DMS53 treated with DMSO at 0.1 percent for 48 hours (cell line): ENCODE measurements at regions not wholly inside any gene's neighbourhood (a gene's known extent, or its start where the extent isn't known, plus 50 kb on each side); places are given as distances from the start of the nearest gene placed in this dataset.
"Not testable (repeated sequence)": the region's sequence is repeated elsewhere in the genome, so short reads cannot be mapped to it uniquely, and the experiment has no call there.

Source experiments
- DNase-seq: peaks from one replicate; lab custom pipeline; 2025; ENCODE audit not compliant: unreplicated experiment; lab: John Stamatoyannopoulos, UW

DNA sequence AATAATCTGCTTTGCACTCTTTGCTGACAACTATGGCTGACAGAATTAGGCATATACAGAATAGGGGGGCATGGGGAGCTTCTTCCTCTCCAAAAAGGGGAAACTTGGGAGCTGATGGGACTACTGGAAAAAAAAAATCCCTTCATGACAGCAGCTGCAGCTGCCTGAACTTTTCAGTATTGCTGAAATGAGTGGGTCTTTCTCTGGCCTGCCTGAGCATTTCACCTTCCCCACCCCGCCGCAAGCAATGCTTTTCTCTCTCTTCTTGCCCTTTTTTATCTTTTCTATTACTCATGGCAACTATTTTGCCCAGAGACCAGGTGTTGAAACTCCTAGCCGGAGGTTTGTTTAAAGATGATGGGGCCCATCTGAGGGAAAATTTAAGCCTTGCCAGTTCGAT lies 244.9 kb downstream of the SEMA3D start:
- no peak for DNase-seq

GRCh38 chr7:84941291-84941690 lies 245.6 kb downstream of the SEMA3D start:
- no peak for DNase-seq

GRCh38 chr7:84939888-84940287 lies 247.0 kb downstream of the SEMA3D start:
- no peak for DNase-seq

- no peak for DNase-seq
These were observed 247.4 kb downstream of the SEMA3D start for GRCh38 chr7:84939442-84939841.

- DNase-seq, result no peak
These were observed 262.5 kb downstream of the SEMA3D start for GRCh38 chr7:84924353-84924752.

DNA sequence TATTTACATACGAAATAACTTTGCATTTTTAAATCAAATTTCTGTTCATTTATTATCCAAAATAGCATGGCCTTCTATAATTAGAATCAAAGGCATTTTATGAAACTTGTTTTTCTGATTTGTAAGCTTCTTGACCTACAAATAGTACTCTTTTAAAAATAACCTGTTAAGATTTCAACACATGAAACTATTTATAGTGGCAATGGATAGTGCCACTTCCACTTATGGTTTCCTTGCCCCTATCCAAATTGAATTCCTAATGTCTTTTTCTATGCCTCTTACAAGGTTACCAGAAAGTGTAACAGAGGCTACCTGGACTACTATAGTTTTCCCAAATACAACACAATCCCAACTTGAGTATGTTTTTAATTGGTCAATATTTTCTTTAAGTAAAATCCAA lies 263.5 kb downstream of the SEMA3D start:
- DNase-seq, result no peak

GRCh38 chr7:84921154-84921553 lies 265.7 kb downstream of the SEMA3D start:
- no peak for DNase-seq

GRCh38 chr7:84916973-84917372 lies 269.9 kb downstream of the SEMA3D start:
- DNase-seq, result not testable (repeated sequence)

GRCh38 chr7:84916161-84916560 lies 270.7 kb downstream of the SEMA3D start:
- DNase-seq, result peak; percentile 16

- DNase-seq, result peak; percentile 14
These were observed 272.3 kb downstream of the SEMA3D start for GRCh38 chr7:84914598-84914997.

DNA sequence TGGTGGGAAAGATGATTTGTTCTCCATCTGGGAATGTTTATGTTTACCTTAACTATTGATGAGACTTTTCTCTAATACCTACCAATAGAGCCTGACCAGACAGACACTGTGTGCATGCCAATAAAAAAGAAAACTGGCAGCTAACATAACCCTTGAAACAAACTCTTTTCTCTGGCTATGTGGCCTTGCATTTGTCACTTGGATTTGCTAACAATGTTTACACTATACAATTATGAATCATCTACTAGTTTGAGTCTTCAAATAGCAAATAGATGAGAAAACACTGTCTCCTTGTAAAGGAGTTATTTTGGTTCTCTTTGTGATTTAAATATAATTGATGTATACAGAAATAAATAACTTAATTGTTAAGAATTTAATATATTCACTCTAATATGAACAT lies 273.1 kb downstream of the SEMA3D start:
- peak; percentile 54 for DNase-seq

DNA sequence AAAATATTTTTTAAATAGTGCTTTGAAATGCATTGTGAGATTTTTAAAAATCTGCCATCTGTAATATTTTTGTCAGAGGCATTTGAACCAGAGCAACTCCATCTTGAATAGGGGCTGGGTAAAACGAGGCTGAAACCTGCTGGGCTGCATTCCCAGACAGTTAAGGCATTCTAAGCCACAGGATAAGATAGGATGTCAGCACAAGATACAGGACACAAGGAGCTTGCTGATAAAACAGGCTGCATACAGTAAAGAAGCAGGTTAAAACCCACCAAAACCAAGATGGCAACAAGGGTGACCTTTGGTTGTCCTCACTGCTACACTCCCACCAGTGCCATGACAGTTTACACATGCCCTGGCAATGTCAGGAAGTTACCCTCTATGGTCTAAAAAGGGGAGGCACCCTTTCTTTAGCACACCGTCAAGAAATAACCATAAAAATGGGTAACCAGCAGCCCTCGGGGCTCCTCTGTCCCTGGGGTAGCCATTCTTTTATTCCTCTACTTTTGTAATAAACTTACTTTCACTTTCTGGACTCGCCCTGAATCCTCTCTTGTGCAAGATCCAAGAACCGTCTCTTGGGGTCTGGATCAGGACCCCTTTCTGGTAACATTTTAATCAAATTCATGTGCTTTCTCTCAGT lies 273.7 kb downstream of the SEMA3D start:
- no peak for DNase-seq

DNA sequence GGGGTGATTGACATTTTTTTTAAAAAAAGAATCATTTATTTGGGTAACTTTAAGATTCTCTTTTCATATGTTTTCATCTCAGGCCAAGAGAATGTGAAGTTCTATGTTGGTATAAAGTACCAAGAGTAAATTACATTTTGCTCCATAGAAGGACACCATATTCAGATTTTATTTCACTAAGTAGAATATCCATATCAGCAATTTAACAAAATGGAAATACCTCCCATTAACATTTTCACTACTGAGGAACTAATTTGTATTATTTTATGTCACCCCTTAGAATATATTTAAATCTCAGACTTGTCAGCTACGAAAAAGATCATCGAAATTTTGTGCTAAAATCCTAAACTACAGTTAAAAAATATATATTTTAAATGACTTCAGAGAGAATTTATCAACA lies 274.3 kb downstream of the SEMA3D start:
- no peak for DNase-seq

- DNase-seq, result no peak
These were observed 274.8 kb downstream of the SEMA3D start for GRCh38 chr7:84912018-84912417.

DNA sequence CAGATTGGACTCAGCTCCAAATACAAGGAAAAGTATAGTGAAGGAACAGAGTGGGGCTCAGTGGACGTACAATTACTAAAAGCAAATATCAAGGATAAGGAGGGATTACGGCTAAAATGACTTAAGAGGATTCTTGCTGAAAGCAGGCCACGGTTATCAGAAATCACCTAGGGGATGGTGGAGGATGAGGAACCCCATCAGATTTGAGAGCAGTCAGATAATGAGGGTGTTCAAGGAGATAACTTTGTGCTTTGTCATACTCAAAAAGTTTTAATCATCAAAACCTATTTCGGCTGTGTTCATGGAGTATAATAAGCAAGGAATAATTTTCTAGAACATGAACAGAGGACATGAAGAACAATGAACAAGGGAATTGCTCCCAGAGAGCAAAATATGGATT lies 275.8 kb downstream of the SEMA3D start:
- no peak for DNase-seq

GRCh38 chr7:84910322-84910721 lies 276.5 kb downstream of the SEMA3D start:
- not testable (repeated sequence) for DNase-seq

DNA sequence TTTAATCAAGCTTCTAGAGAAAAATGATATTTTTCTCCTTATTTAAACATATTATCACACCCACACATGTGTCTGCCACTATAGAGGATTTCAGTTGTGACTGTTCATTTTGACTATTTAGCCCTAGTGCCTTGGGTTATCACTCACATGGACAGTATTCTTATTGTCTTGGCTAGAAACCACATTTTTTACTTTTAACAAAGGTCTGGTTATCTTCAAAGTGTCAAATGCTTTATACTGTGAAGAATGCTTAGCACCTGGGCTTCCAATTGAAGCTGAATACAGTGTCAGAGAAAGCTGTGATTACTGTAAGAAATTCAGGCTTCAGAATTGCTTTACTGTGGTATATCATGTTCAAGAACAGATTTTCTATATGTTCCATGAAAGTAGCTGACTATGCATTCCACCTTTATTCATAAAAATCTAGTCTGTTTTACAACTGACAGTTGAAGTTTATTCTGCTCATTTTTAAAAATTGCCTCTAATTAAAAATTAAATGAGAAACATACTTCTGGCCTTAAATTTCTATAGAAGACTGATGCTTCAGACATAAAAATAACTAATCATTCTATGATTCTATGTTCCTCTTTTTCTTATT lies 278.6 kb downstream of the SEMA3D start:
- DNase-seq, result no peak

GRCh38 chr7:84906889-84907288 lies 280.0 kb downstream of the SEMA3D start:
- DNase-seq, result no peak

DNA sequence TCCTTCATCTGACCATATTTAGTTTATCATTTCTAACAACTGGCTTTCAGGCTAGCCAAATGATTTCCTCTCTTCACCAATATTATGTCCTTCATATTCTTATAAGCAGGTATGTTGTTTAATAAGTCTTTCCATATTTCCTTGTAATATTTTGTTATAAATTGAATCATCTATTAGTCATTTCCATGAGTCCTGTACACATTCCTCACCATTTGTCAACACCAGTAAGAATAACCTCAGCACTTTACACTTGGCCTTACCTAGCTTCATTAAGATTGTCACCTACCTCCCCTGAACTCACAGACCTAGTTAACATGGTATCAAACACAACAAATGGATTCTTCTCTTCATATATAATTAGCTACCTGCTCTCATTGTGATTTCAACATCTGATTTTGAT lies 282.3 kb downstream of the SEMA3D start:
- no peak for DNase-seq

- no peak for DNase-seq
These were observed 285.5 kb downstream of the SEMA3D start for GRCh38 chr7:84901366-84901765.

DNA sequence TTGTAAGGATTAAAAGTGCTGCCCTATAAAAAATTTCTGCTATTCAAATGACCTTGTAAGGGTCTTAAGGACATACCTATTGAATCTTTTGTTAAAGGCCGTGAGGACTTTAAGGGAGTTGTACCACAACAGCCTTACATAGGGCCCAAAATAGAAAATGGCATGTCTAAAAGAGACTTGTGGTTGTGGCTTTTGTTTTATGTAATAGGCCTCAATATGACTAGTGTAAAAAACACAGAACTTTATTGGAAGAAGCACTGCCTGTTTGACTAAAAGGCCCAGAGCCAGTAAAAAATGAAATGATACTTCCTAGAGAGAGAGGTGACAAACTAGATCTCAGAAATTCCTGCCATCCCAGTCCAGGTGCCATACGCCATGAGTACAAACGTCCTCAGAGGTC lies 286.6 kb downstream of the SEMA3D start:
- DNase-seq, result no peak

DNA sequence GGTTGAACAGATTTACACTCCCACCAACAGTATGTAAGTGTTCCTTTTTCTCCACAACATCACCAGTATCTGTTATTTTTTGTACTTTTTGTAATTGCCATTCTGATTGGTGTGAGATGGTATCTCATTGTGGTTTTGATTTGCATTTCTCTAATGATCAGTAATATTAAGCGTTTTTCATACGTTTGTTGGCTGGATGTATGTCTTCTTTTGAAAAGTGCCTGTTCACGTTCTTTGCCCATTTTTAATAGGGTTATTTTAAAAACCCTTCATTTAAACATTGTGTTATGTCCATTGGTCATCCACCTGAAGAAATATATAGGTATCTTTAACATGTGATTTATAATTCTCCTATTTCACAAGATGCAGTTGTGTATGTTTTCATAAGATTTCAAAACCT lies 291.3 kb downstream of the SEMA3D start:
- no peak for DNase-seq

DNA sequence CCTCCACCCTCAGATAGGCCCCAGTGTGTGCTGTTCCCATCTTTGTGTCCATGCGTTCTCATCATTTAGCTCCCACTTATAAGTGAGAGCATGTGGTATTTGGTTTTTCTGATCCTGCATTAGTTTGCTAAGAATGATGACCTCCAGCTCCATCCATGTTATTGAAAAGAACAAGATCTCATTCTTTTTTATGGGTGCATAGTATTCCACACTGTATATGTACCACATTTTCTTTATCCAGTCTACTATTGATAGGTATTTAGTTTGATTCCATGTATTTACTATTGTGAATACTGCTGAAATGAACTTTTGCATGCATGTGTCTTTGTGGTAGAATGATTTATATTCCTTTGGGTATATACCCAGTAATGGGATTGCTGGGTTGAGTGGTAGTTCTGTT lies 303.3 kb downstream of the SEMA3D start:
- DNase-seq, result not testable (repeated sequence)
